ENCODE measurements at regions not wholly inside any gene's neighbourhood (a gene's known extent, or its start where the extent isn't known, plus 50 kb on each side); places are given as distances from the start of the nearest gene placed in this dataset.
"Not testable (repeated sequence)": the region's sequence is repeated elsewhere in the genome, so short reads cannot be mapped to it uniquely, and the experiment has no call there.

DNA sequence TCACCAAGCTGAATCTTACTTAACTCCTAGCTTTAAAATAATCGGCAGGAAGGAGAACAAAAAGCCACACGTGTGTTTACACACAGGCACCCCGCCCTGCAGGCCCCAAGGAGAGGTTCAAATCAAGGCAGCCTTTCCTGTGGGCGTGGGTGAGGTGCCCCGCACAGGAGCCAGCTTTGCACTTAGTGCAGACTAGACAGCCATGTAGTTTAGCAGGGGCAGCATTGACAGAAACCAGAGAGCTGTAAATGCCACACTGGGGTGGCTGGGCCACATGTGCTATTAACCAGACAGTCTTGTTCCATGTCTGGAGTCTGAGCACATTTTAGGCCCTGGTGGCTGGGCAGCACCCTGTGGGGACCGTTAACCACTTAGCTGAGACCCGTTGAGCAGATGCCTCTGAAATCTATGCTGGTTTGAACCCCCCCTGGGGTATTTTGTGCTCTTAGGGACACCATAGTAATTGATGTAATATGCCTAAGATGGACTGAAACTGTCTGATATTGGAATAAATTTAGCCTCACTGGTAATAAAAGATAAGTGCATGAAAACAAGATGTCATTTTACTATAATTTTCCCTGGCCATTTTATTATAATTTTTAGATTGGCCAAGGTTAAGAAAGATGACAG, 106.4 kb upstream of the KCNG1 start:
- no peak for DNase-seq (ENCODE audit: low read depth in 1 of 2, low spot score in 1 of 2)

DNA sequence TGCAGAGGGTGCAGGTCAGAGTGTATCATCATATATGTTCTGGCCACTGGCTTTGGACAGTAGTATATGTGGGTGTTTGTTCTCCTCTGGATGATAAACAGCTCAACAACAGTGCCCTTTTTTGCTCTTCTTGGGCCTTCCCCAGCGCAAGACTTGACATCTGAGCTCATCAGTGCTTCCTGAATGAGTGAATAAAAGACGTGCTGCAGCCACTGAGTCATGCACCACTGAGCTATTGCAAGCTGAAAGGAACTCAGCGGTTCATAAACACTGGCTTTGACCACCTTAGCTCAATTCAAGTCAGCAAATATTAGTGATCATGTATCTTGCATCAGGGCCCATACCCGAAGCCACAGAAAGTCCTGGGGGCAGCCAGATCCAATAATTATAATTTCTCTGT, 105.3 kb upstream of the KCNG1 start:
- DNase-seq (ENCODE audit: low read depth in 1 of 2, low spot score in 1 of 2) = no peak

DNA sequence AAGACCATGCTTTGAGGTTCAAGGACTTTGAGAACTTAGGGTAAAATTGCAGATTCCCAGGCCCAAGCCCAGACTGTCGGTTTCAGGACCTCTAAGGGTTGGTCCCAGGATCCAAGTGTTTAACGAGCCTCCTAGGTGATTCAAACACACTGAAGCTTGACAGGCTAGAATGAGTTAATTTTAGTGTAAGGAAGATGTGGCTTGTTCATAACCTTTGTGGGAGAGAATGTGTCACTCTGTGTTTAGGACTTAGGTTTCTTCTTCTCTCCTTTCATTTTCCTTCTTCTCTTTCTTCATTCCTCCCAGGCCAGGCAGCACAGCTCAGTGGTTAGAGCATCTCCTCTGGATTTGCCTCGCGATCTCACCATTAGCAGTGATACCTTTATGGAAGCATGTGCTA, 104.8 kb upstream of the KCNG1 start:
- no peak for DNase-seq (ENCODE audit: low read depth in 1 of 2, low spot score in 1 of 2)

DNA sequence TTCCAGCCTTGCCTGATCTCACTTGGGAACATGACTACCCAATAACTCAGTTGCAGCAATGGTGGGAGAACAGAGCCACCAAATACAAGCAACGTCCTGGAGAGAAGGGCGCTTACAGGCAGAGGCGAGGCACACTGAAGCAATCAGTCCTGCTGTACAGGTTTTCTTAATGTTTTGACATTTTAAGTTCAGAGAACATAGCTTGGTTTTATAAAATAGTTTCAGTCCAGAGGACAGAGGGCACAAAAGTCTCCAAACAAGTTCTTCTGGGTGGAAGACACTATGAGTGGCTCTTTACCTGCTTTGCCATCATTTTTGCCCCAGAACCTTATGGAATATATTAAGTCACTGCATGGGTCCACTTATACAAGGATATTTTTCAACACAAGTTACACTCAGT, 103.4 kb upstream of the KCNG1 start:
- DNase-seq (ENCODE audit: low read depth in 1 of 2, low spot score in 1 of 2) = no peak

DNA sequence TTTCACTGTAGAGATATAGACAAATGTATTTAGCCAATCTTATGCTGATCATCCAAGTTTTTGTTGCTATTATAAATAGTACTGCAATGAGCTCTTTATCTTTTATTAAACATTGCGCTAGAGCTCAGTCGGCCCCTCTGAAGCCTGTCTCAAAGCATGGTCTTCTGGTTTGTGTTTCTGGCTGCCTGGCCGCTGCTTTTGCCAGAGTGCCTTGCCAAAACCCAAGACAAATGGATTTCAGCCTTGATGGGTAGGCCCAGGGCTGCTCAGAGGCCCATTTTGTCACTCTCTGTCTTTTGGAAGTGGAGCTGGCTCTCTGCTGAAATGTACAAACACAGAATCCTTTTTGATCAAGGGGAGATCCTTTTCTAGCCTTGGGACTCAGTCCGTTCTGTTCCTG, 102.9 kb upstream of the KCNG1 start:
- DNase-seq (ENCODE audit: low read depth in 1 of 2, low spot score in 1 of 2) = no peak

DNA sequence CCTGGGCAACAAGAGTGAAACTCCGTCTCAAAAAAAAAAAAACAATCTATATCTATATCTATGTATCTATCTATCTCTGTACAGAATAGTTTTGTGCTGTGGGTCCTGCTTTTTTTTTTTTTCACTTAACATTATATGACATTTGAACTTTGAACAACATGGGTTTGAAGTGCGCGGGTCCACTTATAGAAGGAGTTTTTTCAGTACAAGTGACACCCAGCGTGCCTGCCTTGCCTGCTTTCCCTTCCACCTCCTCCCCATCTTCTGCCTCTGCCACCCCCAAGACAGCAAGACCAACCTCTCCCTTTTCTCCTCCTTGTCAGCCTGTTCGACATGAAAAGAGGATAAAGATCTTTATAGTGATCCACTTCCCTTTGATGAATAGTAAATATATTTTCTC, 102.2 kb upstream of the KCNG1 start:
- DNase-seq (ENCODE audit: low read depth in 1 of 2, low spot score in 1 of 2) = no peak

DNA sequence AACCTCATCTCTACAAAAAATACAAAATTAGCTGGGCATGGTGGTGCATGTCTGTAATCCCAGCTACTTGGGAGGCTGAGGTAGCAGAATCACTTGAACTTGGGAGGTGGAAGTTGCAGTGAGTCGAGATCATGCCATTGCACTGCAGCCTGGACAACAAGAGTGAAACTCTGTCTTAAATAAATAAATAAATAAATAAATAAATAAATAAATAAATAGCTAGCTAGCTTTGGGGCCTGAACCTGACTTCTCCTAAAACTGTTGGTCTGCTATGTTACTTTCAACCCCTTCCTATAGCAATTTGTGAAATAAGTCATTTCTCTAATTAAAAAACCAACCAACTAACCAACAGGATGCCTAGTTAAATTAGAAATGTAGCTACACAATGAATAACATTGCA, 101.0 kb upstream of the KCNG1 start:
- DNase-seq (ENCODE audit: low read depth in 1 of 2, low spot score in 1 of 2) = not testable (repeated sequence)

DNA sequence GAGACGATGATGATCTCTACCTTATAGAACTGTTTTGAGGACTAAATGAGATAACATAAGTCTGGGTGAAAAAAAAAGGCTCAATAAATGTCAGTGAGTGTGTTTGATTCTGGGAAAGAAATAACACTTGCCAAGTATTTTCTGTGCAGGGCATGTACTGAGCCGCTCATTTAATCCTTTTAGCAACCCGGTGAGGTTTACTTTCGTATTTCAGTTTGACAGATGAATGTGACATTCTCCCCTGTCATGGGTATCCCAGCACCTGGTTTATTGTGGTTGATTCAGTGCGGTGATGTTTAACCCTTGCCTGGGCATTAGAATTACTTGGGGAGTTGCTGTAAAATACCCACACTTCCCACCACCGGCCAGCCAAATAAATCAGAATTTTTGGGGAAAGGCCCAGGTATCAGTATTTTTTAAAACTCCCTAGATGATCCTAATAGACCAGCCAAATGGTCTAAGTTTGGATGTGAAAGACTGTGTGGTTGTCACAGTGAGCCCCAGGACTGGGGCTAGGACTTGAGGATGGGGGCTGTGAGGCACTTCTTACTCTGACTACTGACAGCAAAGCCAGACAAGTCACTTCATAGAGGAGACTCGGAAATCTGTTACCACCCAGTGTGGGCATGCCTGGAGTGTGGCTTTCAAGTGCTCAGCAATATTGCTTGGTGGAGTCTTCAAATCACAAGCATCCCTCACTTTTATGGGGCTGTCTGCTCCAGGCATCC, 100.2 kb upstream of the KCNG1 start:
- peak in 1 of 2 donors; percentile 17 for DNase-seq (ENCODE audit: low read depth in 1 of 2, low spot score in 1 of 2)

DNA sequence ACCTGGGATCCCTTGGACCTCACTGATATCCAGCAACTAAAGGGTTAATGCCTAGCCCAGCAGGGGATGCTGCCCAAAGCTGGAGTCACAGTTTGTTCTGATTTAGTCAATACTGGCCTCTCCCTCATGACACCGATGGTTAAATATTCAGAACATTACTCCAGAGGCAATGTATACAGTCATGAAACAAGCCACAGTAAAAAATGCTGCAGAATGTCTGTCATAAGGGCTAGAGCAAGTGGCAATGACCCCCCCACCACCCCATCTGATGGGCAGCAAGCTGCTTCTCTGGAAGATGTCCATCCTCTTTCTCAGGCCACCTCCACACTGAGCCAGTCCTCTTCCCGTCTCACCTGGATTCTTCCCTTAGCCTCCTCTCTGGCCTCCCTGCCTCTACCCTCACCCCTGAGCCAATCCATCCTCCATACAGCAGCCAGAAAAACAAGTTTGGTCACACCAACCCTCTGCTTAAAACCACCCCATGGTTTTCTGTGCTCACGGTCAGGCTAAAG, 99.0 kb upstream of the KCNG1 start:
- DNase-seq (ENCODE audit: low read depth in 1 of 2, low spot score in 1 of 2) = no peak

DNA sequence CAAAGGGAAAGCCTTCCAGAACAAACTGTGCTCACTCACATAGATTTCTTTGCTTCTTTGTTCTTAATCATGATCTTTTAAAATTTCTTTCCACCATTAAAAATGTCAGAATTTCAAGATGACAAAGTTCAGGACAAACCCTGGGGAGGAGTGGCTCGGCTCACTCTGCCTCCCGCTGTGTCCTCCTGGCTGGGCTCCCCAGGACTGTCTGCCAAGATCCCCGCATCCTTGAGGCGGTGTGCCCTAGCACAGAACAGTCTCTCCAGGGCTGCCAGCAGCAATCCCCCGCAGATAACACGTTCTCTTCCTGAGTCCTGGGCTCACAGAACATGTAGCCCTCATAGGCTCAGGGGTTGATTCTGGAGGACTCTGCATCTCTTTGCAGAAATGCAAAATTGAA, 98.4 kb upstream of the KCNG1 start:
- DNase-seq (ENCODE audit: low read depth in 1 of 2, low spot score in 1 of 2) = no peak

DNA sequence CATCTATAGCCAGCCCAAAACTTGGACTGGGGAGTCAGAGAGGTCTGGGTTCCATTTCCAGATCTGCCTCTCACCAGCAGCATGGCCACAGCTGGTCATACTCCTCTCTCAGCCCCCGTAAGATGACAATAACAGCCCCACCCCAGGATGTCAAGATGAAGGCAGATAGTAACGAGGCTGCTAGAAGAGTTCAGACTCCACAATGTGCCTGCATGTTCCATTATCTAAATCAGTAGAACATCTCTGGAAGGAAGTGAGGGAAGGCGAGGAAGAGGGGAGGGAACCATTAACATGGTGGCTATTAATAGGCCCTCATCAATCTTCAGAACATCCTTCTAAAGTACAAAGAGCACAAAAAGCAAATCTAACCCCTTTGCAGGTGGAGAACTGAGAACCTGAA, 98.0 kb upstream of the KCNG1 start:
- DNase-seq (ENCODE audit: low read depth in 1 of 2, low spot score in 1 of 2) = no peak

DNA sequence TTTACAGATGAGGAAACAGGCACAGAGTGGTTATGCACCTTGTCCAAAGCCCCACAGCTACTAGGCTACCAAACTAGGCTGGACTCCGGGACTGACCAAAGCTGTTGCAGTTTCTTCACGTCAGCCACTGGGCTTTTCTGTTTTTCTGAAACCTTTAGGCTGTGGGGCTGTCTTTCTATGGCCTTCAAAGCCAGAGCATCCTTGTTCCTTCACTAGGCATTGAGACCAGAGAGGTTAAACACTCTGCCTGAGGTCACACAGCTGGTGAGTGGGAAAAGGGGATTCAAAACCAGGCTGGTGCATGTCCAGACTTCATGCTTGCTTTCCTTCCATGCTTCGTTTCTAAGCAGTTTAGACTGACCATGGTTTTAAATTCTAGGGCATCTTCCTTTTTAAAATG, 97.5 kb upstream of the KCNG1 start:
- no peak for DNase-seq (ENCODE audit: low read depth in 1 of 2, low spot score in 1 of 2)

DNA sequence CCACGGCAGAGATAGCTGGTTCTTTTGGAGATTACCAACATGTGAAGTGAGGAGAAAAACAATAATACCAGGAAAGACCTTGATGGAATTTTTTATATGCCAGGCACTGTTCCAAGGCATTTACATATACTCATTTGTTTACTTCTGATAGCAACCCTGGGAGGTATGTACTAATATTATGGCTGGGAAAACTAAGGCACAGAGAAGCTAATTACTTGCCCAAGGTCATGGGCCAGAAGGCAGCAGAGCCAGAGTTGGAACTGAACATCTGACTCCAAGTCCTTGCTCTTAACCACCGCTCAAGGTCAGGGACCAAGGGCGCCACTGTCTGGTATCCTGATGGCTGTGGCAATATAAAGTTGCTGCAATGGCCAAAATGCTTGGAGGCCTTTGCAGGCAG, 97.0 kb upstream of the KCNG1 start:
- DNase-seq (ENCODE audit: low read depth in 1 of 2, low spot score in 1 of 2) = no peak

DNA sequence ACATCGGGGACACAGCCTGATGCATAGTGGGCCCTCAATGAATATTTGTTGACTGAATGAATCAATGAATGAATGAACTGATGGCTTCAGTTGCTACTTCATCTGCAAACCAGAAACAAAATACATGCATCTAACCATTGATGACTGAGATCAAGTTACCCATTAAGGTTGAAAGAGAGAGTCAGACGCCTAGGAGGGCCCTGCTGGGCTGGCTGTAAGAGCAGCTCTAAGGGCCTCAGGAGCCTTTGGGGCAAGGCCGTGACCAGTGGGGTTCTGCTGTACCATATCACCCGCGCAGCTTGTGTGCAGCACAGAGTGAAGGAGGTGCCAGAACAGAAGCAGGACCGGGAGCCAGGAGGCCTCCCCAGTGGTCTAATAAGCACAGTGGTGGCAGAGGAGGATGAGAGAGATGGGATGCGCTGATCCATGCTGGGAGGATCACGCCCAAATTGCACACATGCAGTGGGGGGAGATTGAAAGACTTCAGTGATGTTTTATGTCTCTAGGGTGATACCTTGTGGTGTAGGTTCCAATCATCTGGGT, 96.1 kb upstream of the KCNG1 start:
- DNase-seq (ENCODE audit: low read depth in 1 of 2, low spot score in 1 of 2) = no peak

DNA sequence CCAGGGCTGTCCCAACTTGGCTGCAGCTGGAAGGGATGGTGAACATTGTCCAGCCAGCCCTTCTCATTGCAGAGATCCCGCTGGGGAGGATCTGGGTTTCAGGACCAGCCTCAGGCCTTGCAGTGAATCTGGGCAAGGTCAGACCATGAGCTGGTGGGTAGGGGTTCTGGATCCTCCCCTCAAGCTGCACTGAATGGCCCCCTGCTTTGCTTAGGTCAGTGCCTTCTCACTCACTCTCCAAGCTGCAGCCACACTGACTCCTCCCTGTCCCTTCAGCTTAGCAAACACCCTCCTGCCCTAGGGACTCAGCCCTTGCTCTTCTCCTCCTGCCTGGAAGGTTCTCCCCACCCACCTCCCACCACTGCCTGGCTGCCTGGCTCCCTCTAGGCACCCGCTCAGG, 95.3 kb upstream of the KCNG1 start:
- DNase-seq (ENCODE audit: low read depth in 1 of 2, low spot score in 1 of 2) = no peak

DNA sequence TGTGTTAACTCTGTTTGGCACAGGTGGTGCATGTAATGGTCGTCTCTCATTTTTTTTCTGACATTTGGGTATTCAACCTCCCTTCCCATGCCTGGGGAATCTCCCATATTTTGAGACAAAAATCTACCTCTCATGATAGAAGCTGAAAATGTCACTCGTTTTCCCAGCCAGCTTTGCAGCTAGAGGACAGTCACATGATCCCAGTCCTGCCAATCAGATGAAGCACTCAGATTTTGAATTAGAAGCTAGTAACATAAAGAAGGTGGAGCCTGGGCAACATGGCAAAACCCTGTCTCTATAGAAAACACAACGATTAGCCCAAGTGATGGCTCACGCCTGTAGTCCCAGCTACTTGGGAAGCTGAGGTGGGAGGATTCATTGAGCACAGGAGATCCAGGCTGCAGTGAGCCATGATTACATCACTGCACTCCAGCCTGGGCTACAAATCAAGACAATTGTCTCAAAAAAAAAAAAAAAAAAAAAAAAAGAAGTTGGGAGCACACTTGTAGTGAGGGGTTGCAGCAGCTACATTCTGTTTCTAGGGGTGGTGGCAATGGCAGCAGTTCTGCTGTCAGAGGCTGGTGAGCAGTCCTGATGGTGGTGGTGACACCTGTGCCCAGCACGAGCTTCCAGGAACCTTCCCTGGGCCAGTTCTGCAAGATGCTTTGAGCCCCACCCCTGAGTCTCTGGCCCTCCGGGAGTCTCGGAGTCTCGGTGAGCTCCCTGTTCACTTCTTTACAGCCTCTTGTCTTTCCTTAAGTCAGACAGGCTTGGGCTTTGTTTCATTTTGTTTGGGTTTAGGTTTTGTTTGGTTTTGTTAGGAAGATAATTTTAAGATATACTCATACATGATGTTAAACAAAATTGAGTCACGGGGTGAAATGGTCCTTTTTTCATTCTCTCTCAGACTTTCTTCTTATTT, 94.1 kb upstream of the KCNG1 start:
- DNase-seq (ENCODE audit: low read depth in 1 of 2, low spot score in 1 of 2) = no peak

DNA sequence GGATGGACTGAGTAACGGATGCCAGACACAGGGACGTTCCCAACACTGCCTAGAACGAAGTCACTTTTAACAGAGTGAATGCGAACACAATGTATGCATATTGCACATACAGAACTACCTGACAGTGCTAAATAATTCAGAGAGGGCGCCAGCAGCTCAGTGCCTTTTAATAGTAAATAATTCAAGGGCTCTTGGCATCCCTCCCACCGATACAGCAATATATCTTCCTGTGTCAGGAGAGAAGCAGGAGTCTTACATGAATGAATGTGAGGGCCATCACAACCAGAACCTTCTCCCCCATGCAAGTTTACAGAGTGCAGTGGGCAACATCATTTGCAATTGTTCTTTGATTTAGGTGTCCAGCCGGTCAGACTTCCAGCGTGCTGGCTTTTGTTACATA, 88.4 kb upstream of the KCNG1 start:
- DNase-seq (ENCODE audit: low read depth in 1 of 2, low spot score in 1 of 2) = no peak

DNA sequence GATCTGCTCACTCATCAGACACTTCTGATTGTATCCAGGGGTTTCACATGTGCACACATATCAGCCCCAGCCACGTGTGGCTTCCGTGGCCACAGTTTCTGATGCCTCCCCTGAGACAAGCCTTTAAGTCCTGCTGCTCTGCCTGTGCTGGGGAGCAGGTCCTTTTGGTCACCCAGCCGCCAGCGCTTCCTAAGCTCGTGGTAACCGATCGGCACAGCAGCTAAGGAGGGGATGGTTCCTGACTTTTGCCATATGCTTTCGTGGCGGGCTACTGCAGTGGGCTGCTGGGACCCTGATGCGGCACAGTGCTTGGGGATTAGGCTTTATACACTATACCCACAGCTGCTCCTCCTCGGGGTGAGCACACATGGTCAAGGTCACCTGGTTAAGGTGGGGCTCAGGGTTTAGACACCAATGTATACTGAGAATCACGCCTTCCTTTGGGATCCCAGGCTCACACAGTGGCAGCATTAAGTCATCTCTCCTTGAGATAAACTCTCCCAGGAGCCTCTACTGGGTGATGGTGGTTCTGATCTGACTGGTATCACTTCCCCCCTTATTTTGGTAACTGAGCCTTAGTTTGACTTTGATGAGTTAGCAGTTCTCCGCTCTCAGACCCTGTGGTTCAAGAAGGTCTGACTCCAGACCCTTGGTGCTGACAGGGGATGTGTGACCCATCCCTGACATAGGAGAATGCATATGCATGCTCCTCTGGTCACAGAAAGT, 85.9 kb upstream of the KCNG1 start:
- no peak for DNase-seq (ENCODE audit: low read depth in 1 of 2, low spot score in 1 of 2)

DNA sequence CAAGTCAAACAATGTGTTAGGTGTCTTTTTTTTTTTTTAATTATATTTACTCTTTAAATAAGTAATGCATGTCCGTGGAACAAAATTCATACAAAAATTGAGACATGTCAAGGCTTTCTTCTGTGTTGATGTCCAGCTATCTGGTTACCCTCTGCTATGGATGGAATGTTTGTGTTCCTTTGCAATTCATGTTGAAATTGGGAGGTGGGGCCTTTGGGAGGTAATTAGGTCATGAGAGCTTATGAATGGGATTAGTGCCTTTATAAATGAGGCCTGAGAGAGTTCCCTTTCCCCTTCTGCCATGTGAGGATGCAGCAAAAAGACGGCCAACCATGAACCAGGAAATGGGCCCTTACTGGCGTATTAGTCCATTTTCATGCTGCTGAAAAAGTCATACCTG, 83.1 kb upstream of the KCNG1 start:
- no peak for DNase-seq (ENCODE audit: low read depth in 1 of 2, low spot score in 1 of 2)

DNA sequence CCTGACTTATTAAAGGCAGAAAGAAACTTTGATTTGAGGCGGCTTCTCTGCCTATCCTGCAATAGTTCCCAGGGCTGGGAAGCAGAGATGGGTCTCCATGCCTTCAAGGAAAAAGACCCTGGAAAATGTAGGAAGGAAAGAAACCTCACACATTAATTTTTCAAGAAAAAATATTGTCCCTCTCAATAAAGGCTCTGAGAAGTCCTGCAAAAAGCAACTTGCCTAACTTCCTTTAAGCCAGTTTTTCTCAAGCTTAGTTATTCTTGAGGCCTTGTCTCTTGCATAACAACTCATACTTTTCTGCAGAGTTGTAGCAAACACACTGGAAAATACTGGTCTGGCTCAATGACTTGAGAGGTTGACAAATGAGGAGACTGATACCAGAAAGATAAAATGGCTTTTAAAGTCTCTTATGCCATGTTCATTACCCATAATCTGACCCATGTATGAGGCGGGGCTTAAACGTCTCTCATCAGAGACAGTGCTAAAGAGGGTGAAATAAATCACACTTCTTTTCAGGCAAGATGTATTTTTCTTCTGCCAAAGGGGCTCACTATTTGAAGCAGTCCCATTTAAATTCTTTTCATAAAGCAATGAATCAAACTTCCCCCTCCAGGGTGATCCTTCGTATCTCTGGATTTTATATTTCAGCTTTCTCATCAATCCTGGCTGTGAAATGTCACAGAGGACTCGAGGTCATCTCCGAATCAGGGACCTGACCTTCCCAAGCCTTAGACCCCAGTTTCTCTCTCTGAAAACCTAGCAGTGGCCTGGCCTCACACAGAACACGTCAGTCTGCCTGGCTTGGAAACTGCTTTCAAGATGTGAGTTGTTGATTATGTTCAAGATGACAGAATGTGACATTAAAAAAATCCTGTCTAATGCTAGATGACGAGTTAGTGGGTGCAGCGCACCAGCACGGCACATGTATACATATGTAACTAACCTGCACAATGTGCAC, 82.3 kb upstream of the KCNG1 start:
- DNase-seq (ENCODE audit: low read depth in 1 of 2, low spot score in 1 of 2) = no peak
